Adipocyte (in vitro differentiated cells): ENCODE measurements at regions not wholly inside any gene's neighbourhood (a gene's known extent, or its start where the extent isn't known, plus 50 kb on each side); places are given as distances from the start of the nearest gene placed in this dataset.
"Not testable (repeated sequence)": the region's sequence is repeated elsewhere in the genome, so short reads cannot be mapped to it uniquely, and the experiment has no call there.

ENCODE experiments used
- DNase-seq: peaks from one replicate; pipeline ENCODE4 v3.0.0-alpha.2; 2015; ENCODE audit warnings: low read depth
- H3K27me3 ChIP-seq: replicated peaks from 2 replicates; pipeline ENCODE4 v1.7.0; 2013; ENCODE audit warnings: mild to moderate bottlenecking, low read length, moderate library complexity; ENCODE audit not compliant: control insufficient read depth, insufficient read depth
- H3K36me3 ChIP-seq: 2 replicates; pipeline ENCODE4 v1.7.0; 2013; ENCODE audit warnings: low read length, mild to moderate bottlenecking, moderate library complexity; ENCODE audit not compliant: control insufficient read depth, insufficient read depth, severe bottlenecking
- H3K4me1 ChIP-seq: 2 replicates; pipeline ENCODE4 v1.7.0; 2013; ENCODE audit warnings: mild to moderate bottlenecking, low read length, moderate library complexity; ENCODE audit not compliant: control insufficient read depth, insufficient read depth
- H3K4me3 ChIP-seq: 2 replicates; pipeline ENCODE4 v1.7.0; 2013; ENCODE audit warnings: mild to moderate bottlenecking, low read length, moderate library complexity
- H3K9ac ChIP-seq: 2 replicates; pipeline ENCODE4 v1.7.0; 2013; ENCODE audit warnings: mild to moderate bottlenecking, low read length, moderate library complexity
- H3K9me3 ChIP-seq: 2 replicates; pipeline ENCODE4 v1.7.0; 2013; ENCODE audit warnings: mild to moderate bottlenecking, low read length, moderate library complexity; ENCODE audit not compliant: control insufficient read depth

- Histone ChIP-seq H3K9me3 (no peaks in the 10 kb centered on the region), H3K36me3 (no peaks in the 10 kb centered on the region), H3K4me3 (no peak overlapping the region), H3K9ac (peak overlapping the region; percentile 37), H3K4me1 (peaks cover 21% of the 10 kb centered on the region), H3K27me3 (no peaks in the 10 kb centered on the region)
- DNase-seq, result no peak
These were observed 106.3 kb upstream of the ANKRD28 start for GRCh38 chr3:15903759-15904720.

GRCh38 chr3:15905041-15905440 lies 107.3 kb upstream of the ANKRD28 start:
- Histone ChIP-seq H3K36me3 (no peaks in the 10 kb centered on the region), H3K4me1 (peaks cover 15% of the 10 kb centered on the region), H3K9ac (no peak overlapping the region), H3K27me3 (no peaks in the 10 kb centered on the region), H3K9me3 (no peaks in the 10 kb centered on the region), H3K4me3 (no peak overlapping the region)
- no peak for DNase-seq

GRCh38 chr3:15907403-15907802 lies 109.6 kb upstream of the ANKRD28 start:
- H3K9ac ChIP-seq, H3K36me3 ChIP-seq, H3K4me3 ChIP-seq, H3K27me3 ChIP-seq, DNase-seq, H3K9me3 ChIP-seq: not testable (repeated sequence)
- H3K4me1 ChIP-seq, result peaks cover 15% of the 10 kb centered on the region

- Histone ChIP-seq H3K27me3 (no peaks in the 10 kb centered on the region), H3K9ac (no peak overlapping the region), H3K9me3 (no peaks in the 10 kb centered on the region), H3K36me3 (no peaks in the 10 kb centered on the region), H3K4me1 (no peaks in the 10 kb centered on the region), H3K4me3 (no peak overlapping the region)
- DNase-seq, result no peak
These were observed 121.2 kb upstream of the ANKRD28 start for GRCh38 chr3:15918988-15919387.

- Histone ChIP-seq H3K9me3 (no peaks in the 10 kb centered on the region), H3K4me3 (no peak overlapping the region), H3K27me3 (no peaks in the 10 kb centered on the region), H3K4me1 (no peaks in the 10 kb centered on the region), H3K36me3 (no peaks in the 10 kb centered on the region), H3K9ac (no peak overlapping the region)
- no peak for DNase-seq
These were observed 122.2 kb upstream of the ANKRD28 start for GRCh38 chr3:15919971-15920370.

- H3K9me3 ChIP-seq, result no peaks in the 10 kb centered on the region
- H3K4me1 ChIP-seq, result no peaks in the 10 kb centered on the region
- no peak for DNase-seq
- H3K27me3 ChIP-seq, result no peaks in the 10 kb centered on the region
- H3K4me3 ChIP-seq, result no peak overlapping the region
- no peaks in the 10 kb centered on the region for H3K36me3 ChIP-seq
- H3K9ac ChIP-seq, result no peak overlapping the region
These were observed 126.0 kb upstream of the ANKRD28 start for GRCh38 chr3:15923640-15924405.

- no peaks in the 10 kb centered on the region for H3K9me3 ChIP-seq
- H3K4me1 ChIP-seq, result no peaks in the 10 kb centered on the region
- H3K4me3 ChIP-seq, result no peak overlapping the region
- no peaks in the 10 kb centered on the region for H3K27me3 ChIP-seq
- no peaks in the 10 kb centered on the region for H3K36me3 ChIP-seq
- H3K9ac ChIP-seq, result no peak overlapping the region
- DNase-seq, result no peak
These were observed 127.1 kb upstream of the ANKRD28 start for GRCh38 chr3:15924914-15925313.

GRCh38 chr3:15926871-15927270 lies 129.1 kb upstream of the ANKRD28 start:
- no peaks in the 10 kb centered on the region for H3K36me3 ChIP-seq
- H3K9ac ChIP-seq, result no peak overlapping the region
- H3K27me3 ChIP-seq, result no peaks in the 10 kb centered on the region
- no peak overlapping the region for H3K4me3 ChIP-seq
- no peaks in the 10 kb centered on the region for H3K4me1 ChIP-seq
- H3K9me3 ChIP-seq, result no peaks in the 10 kb centered on the region
- DNase-seq, result peak; percentile 45

- no peak overlapping the region for H3K4me3 ChIP-seq
- H3K36me3 ChIP-seq, result no peaks in the 10 kb centered on the region
- DNase-seq, result no peak
- no peaks in the 10 kb centered on the region for H3K4me1 ChIP-seq
- no peak overlapping the region for H3K9ac ChIP-seq
- H3K27me3 ChIP-seq, result no peaks in the 10 kb centered on the region
- no peaks in the 10 kb centered on the region for H3K9me3 ChIP-seq
These were observed 130.2 kb upstream of the ANKRD28 start for GRCh38 chr3:15927969-15928368.

- no peaks in the 10 kb centered on the region for H3K9me3 ChIP-seq
- H3K4me1 ChIP-seq, result peaks cover 13% of the 10 kb centered on the region
- DNase-seq, result no peak
- no peaks in the 10 kb centered on the region for H3K36me3 ChIP-seq
- H3K27me3 ChIP-seq, result no peaks in the 10 kb centered on the region
- no peak overlapping the region for H3K9ac ChIP-seq
- H3K4me3 ChIP-seq, result no peak overlapping the region
These were observed 132.3 kb upstream of the ANKRD28 start for GRCh38 chr3:15929944-15930571.
